HuH-7 (cell line): ENCODE measurements at regions not wholly inside any gene's neighbourhood (a gene's known extent, or its start where the extent isn't known, plus 50 kb on each side); places are given as distances from the start of the nearest gene placed in this dataset.

Experiments
- DNase-seq: peaks from one replicate; pipeline ENCODE4 v3.0.0; 2011; ENCODE audit warnings: low spot score

DNA sequence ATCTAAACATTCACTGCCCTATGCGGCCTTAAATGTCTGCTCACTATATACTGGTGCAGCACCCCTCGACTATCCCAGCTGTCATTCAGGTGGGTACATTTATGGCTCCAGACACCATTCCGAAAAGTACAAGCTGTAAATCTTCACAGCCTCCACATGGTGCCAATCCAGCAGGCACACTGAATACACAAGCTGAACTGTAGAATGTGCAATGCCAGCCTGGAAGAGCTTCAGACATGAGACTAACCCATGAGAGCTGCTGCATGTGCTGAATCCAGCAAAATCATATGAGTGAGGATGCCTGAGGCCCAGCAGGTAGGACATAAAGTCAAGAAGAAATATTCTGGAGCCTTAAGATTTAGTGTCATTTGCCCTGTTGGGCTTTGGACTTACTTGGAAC, 483.8 kb upstream of the GRIA1 start:
- DNase-seq = no peak

DNA sequence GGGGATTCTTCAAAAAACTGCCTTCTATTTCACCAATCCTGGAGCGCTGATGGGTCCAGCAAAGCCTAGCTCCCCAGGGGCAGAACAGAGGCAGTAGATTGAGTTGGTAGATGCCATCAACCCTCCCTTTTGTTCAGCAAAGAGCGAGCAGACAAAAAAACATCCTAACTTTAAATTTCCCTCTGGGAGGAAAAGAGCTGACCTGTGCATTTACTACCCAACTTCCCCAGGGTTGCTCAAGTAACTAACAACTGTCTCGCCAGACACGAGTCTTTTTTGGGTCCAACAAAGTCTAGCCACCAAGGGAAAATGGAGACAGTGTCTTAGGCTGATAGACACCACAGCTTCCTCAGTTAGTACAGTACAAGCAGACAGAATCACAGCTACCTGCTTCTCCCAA, 476.3 kb upstream of the GRIA1 start:
- no peak for DNase-seq

DNA sequence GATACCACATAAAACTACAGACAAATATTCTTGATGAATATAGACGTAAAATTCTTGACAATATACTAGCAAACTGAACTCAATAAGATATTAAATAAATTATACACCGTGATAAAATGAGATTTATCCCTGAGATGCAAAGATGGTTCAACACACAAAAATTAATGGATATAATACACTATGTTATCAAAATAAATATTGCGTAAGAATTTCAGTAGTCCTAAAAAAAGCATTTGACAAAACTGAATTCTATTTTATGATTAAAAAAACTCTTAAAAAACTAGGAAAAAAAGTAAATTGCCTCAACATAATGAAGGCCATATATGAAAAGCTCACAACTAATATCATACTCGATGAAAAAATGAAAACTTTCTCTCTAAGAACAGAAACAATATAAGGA, 472.3 kb upstream of the GRIA1 start:
- no peak for DNase-seq

DNA sequence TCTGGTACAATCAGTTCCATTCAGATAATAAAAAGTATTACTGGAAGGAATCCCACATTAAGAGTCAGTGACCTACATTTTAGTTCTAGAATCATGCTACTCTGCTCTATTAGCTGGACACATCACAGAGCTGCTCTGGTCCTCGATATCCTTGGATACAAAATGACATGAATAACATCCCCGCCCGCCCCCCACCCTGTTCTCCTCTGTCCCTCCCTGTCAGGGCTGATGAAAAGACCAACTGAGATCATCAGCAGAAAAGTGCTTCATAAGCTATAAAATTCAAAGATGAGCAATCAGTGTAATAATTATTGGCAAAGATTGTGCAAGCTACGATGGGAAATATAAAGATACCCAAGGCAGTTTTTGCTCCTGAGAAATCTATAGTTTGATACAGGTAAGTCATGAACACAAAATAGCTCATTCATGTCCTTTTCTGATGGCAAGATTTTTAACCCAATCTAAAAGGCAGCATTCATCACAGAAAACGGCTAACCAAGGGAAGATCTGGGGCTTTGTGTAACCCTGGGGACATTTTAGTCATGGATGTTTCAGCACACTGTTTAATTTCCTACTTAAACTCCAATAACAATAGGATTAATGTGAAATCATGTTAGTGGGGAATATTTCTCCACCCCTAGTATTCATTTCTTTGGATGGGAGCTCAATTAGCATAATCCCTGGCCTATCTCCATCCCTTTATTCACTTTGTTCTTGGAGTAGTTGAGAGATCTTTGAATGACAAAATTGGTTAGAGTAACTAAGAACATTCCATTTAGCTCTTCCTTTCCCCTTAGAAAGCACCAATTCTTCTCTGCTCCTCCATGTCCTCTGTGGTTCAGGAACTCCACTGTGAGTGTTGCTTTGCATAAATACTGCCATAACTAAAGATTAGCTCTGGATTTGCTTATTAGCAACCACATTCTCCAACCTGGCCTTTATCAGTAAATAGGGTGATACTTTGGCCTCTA, 459.4 kb upstream of the GRIA1 start:
- no peak for DNase-seq

DNA sequence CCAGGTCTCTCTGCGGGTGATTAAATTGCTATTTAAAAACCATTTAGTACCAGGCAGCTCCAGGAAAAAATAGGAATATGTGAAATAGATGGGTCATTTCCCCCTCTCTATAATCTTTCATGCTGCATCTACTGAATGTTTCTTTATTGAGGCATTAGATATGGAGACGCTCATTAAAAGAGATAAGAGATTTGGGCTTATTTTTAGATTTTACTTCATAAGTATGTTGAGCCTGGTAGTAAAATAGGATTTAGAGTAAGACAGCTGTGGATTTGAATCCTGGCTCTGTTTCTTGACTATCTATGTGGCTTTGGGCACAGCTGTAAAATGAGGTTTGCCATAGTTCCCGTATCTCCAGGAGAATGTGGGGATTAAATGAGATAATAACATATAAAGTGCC, 451.0 kb upstream of the GRIA1 start:
- DNase-seq = no peak

DNA sequence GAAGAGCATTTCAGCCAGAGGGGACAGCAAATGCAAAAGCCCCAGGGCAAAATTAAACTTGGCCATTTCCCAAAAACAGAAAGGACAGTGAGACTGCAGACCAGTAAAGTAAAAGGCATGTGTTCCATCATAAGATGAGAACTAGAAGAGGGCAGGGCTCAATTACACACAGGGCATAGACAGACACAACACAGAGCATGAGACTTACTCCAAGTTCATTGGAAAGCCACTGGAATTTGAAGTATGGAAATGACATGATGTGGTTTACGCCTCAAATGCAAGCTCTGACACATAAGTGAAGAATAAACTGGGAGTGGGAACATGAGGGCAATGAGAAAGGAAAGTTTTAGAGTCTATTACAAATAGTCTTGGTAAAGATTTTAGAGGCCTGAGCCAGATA, 446.6 kb upstream of the GRIA1 start:
- no peak for DNase-seq

DNA sequence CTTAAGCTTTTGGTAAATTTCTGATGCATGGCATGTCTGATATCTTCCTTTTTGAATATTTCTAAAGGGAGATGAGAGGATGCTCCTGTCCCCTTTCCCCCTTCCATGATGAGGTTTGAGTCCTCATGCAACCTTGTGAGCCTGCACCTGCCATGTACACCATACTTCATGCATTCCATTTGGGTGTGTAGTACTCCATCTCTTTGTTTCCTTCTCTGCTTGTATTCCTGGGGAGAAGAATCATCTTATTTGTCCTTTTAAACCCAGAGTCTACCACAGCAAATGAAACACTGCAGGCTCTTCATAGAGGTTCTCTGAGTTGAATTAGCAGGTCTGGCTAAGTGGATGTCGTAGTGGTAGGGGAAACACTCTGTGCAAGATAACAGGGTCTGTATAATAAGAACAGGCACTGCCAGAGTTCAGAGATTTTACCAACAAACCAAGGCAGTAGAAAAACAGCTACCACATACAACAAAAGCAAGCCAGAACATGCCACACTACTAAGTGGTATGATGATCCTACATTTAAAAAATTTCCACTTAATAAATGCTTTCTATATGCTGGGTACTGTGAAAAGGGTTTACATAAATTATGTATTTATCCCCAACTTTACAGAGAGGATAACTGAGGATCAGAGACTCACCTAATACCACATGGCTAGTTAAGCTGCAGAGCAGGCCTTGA, 439.8 kb upstream of the GRIA1 start:
- no peak for DNase-seq

DNA sequence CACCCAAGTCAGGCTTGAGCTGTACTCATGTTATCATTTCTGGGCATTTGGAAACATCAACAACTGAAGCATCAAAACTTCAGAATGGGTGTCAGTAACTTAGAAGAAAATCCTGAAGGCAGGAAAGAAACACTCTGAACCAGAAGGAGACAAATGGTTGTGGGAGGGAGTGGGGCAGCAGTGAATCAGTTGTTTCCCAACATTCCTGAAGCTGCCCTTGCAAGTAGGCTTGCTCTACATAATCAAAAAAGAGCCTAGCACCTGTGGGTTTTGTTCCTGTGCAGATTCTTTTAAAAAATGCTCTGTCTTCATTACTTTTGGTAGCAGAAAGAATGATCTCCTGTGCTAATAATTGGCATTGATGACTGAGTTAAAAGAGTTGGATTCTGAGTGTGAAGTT, 424.2 kb upstream of the GRIA1 start:
- no peak for DNase-seq

DNA sequence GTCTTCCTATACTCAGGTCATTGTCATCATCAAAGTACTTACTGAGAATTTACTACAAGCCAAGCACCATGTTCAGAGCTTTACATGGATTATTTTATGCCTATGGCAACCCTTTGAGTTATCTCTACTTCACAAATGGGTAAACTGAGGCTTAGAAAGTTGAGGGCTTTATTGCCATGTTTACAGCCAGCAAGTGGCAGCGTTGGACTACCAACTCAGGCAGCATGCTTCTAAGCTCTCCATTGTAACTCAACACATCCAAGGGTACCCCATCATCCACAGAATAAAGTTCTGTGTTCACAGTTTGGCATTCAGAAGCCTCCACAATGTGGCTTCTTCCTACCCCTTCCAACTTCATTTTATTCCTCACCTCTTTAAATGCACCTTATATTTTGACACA, 422.6 kb upstream of the GRIA1 start:
- no peak for DNase-seq

DNA sequence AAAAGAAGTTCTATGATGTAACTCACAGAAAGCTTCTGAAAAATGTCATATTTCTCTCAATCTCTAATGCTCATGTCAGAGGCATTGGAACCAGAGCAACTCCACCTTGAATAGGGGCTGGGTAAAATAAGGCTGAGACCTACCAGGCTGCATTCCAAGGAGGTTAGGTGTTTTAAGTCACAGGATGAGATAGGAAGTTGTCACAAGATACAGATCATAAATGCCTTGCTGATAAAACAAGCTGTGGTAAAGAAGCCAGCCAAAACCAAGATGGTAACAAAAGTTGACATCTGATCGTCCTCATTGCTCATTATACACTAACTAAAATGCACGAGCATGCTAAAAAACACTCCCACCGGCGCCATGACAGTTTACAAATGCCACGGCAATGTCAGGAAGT, 411.1 kb upstream of the GRIA1 start:
- no peak for DNase-seq

DNA sequence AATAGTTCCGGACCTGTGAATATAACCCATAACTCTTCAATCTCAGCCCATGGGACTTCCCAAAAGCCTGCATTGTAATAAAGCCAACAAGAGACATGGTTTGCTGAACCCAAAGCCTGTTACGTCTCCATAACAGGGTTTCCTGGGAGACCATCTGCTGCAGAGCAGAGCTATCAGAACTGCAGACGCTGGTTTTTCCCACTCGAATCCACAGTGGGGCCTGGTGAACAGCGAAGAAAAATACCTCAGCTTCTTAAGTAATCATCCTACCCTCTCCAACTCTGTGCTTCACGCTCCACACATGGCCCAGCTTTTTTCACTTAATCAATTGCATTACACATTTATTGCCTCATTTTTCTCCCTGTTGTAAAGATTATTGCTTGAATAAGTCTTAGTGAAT, 409.5 kb upstream of the GRIA1 start:
- DNase-seq = no peak

DNA sequence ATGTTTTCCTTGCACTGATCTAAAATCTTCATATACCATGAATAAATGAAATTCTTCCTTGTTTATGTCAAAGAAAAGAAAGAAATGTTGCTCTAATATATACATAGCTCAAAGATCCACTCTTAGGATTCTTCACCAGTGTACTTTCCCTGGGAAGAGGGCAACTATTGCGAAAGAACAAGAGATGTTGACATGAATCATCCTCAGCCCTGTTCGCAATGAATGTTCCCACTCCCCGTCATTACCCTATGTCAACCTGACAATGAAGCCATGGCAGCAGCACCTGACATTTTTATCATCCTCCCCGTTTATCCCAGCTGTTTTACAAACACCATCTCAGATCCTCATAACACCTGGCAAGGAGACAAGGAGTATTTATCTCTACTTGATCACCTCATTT, 409.1 kb upstream of the GRIA1 start:
- DNase-seq = no peak

DNA sequence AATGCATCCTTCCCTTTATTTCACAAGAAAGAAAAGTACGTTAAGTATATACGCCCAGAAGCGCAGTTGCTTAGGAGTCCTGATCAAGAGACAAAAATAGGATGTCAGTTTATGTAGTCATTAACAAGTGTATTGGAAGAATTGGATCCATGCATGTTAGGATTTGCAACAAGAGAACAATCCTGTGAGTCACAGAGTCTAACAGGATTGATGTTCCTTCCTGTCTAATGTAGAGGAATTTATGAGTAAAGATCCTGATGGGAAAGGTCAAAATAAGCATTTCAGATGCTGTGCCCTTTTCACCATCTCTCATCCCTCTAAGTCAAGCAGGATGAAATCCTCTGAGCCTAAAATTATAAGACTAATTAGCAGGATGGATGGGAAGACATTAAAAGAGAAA, 406.0 kb upstream of the GRIA1 start:
- no peak for DNase-seq

DNA sequence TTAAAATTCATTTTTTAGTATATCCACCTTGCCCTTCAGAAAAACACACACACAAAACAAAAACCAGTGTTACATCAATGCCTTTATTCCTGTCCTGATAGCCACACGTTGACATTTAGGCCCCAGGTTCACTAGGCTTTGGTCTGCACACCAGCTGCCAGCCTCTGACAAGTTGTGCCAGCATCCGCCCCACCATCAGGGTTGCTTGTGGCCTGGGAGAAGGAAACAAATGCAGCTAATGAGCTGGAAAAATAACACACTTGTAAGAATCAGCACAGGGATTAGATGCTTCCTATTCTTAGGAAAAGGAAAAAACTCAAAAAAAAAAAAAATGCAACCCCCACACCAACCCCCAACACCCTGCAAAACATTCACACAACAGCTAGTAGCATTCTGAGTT, 404.0 kb upstream of the GRIA1 start:
- DNase-seq = no peak

DNA sequence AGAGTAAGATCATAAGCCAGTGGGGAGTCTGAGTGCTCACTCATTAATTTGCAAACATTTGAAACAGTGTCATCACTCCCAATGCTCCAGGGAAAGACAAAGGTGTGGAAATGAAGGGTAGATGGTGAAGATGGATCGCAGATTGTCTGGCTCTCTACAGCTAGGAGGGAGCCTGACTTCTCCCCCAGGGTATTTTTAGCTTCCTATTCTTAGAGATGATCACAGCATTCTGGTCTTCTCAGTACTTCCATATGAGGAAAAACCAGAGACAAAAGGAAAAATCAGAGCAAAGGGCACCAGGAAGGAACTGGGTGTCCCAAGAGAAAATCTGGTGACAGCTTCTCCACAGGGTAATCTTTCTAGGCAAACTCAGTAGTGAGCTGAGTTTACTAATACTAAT, 401.9 kb upstream of the GRIA1 start:
- no peak for DNase-seq

DNA sequence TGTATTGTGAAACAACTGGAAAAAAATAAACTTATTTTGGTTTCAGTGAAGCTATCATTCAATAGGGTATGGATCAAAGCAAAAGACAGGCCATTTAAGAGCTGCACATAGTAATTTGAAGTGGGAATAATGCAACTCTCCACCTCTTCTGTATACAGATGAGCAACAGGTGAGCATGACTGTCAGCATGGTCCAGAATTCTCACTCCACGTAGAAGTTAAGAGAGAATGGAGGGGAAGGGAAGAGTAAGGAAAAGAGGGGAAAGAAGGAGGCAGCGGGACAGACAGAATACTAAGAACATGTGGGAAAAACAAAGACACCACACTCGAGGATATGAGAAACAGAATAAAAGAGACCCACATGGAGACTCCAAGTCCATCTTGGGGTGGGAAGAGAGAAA, 396.1 kb upstream of the GRIA1 start:
- DNase-seq = no peak

DNA sequence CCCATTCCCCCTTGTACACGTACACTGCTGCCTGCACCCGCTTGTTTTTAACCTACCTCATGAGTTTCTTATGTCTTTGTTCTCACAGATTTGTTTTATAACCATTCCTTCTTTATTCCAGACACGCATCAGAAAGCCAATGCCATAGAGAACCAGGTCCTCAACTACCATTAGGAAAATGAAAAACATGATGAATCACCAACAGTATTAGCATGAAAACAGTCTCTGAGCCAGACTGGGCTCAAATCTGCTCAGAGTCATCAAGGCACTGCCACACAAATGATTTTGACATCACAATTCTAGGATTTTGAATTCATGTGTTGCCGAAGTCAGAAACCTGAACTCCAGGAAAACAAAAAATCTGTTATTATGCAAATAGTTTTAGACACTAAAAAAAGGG, 394.1 kb upstream of the GRIA1 start:
- DNase-seq = no peak

DNA sequence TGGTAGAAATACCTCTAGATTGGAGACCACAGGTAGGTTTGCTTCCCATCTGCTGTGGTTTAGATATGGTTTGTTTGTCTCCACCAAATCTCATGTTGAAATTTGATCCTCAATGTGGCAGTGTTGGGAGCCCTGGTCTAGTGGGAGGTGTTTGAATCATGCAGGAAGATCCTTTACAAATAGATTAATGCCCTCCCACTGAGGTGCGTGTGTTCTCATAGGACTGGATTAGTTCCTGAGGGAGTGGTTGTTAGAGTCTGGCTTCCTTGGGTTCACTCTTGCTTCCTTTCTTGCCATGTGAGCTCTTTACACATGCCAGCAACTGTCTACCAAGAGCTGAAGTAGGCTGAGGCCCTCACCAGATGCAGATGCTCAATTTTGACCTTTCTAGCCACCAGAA, 391.1 kb upstream of the GRIA1 start:
- DNase-seq = no peak

DNA sequence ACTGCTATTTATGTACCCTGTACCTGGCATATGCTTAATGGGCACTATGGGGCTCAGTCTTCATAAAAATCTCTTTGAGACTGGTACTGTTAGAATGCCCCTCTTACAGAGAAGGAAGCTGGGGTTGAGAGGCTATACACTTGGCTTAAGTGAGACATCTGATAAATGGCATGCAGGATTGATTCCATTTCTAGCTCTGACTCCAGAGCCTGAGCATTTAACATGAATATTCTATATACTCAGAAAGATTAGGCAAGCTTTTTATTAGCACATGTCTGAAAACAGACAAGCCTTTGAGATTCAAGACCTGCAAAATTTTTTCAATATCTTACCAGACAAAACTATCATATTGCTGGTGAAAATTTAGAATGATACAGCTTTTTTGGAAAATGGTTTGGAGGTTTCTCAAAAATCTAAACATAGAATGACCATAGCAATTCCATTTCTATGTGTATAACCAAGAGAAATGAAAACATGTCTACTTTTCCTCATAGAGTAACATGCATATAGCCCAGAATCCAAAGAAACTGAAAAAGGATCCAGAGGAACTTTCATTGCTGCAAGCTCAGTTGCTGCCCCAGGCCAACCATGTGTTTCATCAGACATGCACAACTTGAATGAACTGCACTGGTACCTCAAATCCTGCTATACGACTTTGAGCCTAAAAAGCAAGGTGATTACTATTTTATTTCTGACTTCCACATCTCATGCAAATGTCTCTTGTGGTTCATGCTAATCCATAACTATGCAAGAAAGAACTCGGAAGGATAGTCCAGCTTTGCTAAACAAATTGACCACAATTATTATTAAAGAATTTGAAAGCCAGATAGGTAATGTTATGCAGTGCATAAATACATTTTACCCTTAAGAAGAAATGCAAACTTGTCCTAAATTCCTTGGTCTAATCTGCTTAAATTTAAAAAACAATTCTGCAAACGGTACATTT, 389.0 kb upstream of the GRIA1 start:
- DNase-seq = no peak

DNA sequence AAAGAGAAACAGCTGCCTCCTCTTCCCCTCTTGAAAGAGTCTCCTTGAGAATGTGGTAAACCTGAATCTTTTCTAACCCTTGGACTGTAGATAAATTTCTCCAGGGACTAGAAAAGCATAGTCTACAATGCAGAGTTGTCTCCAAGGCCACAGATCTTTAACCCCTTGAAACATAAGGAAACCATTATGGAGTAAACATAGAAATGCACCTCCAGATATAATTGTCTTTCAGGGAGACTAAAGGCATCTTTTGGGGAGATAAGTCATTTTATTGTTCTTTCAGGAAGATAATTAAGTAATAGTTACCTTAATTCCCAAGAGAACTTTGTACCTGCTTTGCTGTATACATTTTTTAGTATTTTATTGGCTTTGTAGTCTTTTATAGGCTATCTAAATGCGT, 373.6 kb upstream of the GRIA1 start:
- no peak for DNase-seq

DNA sequence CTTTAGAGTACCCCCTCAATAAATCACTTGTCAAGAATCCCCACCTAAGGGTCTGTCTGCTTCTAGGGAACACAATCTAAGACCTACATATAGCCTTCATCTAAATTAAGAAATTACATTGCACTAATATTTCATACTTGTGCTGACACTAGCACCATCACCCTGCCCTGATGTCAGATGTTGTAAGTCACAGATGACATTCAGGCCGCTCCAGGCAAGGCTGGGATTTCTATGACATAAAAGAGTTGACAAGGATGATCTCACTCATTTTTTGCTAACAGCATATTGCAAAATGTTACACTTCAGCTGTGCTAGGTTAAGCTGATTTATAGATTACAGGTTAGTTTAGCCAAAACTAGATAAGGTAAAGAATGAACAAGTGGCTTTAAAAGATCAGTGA, 372.5 kb upstream of the GRIA1 start:
- no peak for DNase-seq

DNA sequence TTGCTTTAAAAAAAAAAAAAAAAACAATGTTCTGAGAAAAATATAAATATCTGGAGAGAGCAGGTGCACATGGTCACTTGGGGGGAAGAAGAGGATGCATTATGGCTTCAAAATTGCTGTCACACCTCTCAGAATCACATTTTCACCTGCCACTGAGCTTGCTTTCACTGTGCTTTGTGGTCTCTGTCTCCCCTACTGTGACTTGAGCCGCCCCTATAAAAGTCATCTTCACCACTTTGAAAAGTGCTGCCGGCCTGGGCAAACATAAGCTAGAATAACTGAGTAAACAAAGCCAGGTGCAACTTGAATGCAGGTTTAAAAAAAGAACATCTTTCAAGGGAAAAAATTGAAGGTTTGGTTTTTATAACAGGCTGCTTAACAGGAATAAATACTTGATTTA, 368.1 kb upstream of the GRIA1 start:
- DNase-seq = no peak

DNA sequence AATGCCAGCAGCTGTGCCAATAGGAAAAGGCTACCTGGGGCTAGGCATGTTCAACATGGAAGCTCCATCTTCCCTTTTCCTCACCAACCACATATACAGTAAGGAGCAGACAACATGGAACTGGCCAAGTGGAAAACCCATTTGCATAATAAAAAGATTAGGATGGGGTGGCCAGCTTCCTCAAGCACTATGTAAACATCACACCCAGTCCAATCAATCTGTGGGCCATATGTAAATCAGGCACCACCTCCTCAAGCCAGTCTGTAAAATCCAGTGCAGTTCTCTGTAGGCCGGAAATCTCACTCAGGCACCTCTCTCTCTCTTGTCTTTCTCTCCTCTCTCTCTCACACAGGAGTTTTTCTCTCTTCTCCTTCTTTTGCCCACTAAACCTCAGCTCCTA, 360.2 kb upstream of the GRIA1 start:
- no peak for DNase-seq
